Glutamatergic neuron (in vitro differentiated cells): ENCODE measurements at regions not wholly inside any gene's neighbourhood (a gene's known extent, or its start where the extent isn't known, plus 50 kb on each side); places are given as distances from the start of the nearest gene placed in this dataset.

Source experiments
- DNase-seq: peaks from one replicate; pipeline ENCODE4 v3.0.0; 2022
- H3K27ac Mint-ChIP-seq: one replicate; pipeline ENCODE4 v1.8.0; 2020; ENCODE audit warnings: mild to moderate bottlenecking, mixed read lengths, inconsistent platforms; ENCODE audit not compliant: unreplicated experiment
- H3K27me3 Mint-ChIP-seq: one replicate; pipeline ENCODE4 v1.8.0; 2020; ENCODE audit warnings: mild to moderate bottlenecking, moderate library complexity, mixed read lengths, inconsistent platforms; ENCODE audit not compliant: unreplicated experiment
- H3K36me3 Mint-ChIP-seq: one replicate; pipeline ENCODE4 v1.8.0; 2020; ENCODE audit warnings: mild to moderate bottlenecking, mixed read lengths, inconsistent platforms; ENCODE audit not compliant: unreplicated experiment
- H3K4me1 Mint-ChIP-seq: one replicate; pipeline ENCODE4 v1.8.0; 2020; ENCODE audit warnings: mild to moderate bottlenecking, low read depth, mixed read lengths, inconsistent platforms; ENCODE audit not compliant: unreplicated experiment
- H3K4me3 Mint-ChIP-seq: one replicate; pipeline ENCODE4 v1.8.0; 2020; ENCODE audit warnings: mild to moderate bottlenecking, mixed read lengths, inconsistent platforms; ENCODE audit not compliant: unreplicated experiment
- H3K9me3 Mint-ChIP-seq: one replicate; pipeline ENCODE4 v1.8.0; 2020; ENCODE audit warnings: mild to moderate bottlenecking, moderate library complexity, mixed read lengths, inconsistent platforms; ENCODE audit not compliant: unreplicated experiment
- TF ChIP-seq, protein P1 (sequence below): fragments of 200-600 bp; sonication (generic); IDR thresholded peaks from one replicate; pipeline ENCODE4 v1.5.0; 2021; ENCODE audit not compliant: partially characterized antibody, unreplicated experiment

DNA sequence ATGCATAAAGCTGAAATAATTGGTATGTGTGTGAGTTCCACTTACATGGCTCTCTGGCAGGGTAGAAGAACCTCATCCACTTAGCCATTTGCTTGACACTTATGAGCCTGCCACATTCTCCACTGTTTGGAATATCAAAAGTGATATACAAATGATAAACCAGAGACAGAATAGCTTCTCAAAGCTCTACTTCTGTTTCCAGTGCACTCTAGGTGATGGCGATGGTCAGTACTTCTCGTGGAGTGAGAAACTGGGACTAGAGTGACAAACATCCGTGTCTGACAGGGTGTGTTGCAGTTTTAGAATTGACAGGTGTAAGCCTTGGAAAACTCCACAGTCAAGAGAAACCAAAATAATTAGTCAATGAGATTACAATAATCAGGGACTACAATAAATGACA lies 935.8 kb upstream of the TYRP1 start:
- no peaks in the 10 kb centered on the region for H3K27me3 Mint-ChIP-seq
- H3K36me3 Mint-ChIP-seq: no peaks in the 10 kb centered on the region
- no peak for DNase-seq
- no peaks in the 10 kb centered on the region for H3K9me3 Mint-ChIP-seq
- no peak overlapping the region for H3K27ac Mint-ChIP-seq
- TF ChIP-seq, protein P1, sequence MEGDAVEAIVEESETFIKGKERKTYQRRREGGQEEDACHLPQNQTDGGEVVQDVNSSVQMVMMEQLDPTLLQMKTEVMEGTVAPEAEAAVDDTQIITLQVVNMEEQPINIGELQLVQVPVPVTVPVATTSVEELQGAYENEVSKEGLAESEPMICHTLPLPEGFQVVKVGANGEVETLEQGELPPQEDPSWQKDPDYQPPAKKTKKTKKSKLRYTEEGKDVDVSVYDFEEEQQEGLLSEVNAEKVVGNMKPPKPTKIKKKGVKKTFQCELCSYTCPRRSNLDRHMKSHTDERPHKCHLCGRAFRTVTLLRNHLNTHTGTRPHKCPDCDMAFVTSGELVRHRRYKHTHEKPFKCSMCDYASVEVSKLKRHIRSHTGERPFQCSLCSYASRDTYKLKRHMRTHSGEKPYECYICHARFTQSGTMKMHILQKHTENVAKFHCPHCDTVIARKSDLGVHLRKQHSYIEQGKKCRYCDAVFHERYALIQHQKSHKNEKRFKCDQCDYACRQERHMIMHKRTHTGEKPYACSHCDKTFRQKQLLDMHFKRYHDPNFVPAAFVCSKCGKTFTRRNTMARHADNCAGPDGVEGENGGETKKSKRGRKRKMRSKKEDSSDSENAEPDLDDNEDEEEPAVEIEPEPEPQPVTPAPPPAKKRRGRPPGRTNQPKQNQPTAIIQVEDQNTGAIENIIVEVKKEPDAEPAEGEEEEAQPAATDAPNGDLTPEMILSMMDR: no peak
- no peak overlapping the region for H3K4me3 Mint-ChIP-seq
- H3K4me1 Mint-ChIP-seq: no peaks in the 10 kb centered on the region

DNA sequence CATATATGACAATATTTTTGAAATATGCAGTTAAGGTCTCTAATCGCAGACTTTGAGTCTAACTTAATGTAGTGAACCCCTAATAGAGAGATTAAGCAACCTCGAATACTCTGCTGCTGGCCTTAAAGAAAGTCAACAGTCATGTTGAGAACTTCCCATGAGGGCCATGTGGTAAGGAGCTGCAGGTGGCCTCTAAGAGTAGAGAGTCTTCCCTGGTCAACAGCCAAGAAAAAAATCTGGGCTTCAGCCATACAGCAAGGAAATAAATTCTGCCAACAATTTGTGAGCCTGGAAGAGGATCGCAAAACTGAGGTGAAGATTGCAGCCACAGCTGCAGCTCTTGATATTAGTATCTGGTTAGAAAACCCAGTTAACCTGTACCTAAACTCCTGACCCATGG lies 935.2 kb upstream of the TYRP1 start:
- DNase-seq: no peak
- no peak overlapping the region for H3K4me3 Mint-ChIP-seq

GRCh38 chr9:11779971-11780370 lies 913.2 kb upstream of the TYRP1 start:
- H3K4me3 Mint-ChIP-seq: no peak overlapping the region
- no peaks in the 10 kb centered on the region for H3K4me1 Mint-ChIP-seq
- no peak for DNase-seq
- H3K27me3 Mint-ChIP-seq: no peaks in the 10 kb centered on the region
- TF ChIP-seq, protein P1: no peak
- no peaks in the 10 kb centered on the region for H3K36me3 Mint-ChIP-seq
- H3K27ac Mint-ChIP-seq: no peak overlapping the region
- no peaks in the 10 kb centered on the region for H3K9me3 Mint-ChIP-seq

More for the DNA sequence above, 935.2 kb upstream of the TYRP1 start:
- no peak overlapping the region for H3K27ac Mint-ChIP-seq
- no peaks in the 10 kb centered on the region for H3K9me3 Mint-ChIP-seq
- no peaks in the 10 kb centered on the region for H3K4me1 Mint-ChIP-seq
- TF ChIP-seq, protein P1: no peak
- H3K36me3 Mint-ChIP-seq: no peaks in the 10 kb centered on the region
- no peaks in the 10 kb centered on the region for H3K27me3 Mint-ChIP-seq

DNA sequence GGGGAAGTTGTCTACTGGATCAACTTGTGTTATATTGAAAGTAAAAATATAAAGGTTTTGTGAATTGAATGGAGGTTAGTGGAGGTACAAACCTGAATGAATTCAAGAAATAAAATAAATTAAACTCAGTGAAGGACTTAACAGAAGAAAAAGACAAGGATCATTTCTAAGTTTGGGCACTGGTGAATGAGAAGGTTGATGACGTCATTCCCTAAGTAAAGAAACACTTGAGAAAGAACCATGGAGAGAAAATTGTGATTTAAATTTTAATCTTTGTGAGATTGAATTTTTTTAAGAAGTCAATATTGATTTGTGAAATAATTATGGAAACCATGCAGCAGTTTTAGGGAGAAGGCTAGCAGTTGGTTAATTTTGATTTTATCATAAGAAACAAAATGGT lies 900.3 kb upstream of the TYRP1 start:
- TF ChIP-seq, protein P1: no peak
- no peaks in the 10 kb centered on the region for H3K9me3 Mint-ChIP-seq
- H3K27me3 Mint-ChIP-seq: no peaks in the 10 kb centered on the region
- no peak overlapping the region for H3K27ac Mint-ChIP-seq
- no peak overlapping the region for H3K4me3 Mint-ChIP-seq
- no peak for DNase-seq
- H3K4me1 Mint-ChIP-seq: peaks cover under 1% of the 10 kb centered on the region
- no peaks in the 10 kb centered on the region for H3K36me3 Mint-ChIP-seq

DNA sequence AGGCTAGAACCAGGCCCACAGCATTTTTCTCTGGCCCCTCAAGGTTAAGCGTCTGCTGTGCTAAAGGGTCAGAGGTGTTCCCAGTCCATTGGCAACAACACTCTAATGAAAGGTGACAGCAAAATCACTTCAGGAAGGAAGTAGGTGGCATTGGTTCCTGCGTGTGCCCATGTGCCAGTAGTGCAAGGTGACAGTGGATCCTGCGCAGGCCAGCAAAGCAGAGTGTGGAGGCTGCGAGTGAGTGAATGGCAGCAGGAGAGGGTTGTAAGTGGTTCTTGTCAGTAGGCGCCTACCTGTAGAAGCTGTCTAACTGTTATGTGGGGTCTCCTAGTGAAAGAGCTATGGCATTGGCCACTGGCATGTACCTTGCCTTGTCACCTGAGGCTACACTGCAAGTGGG lies 898.2 kb upstream of the TYRP1 start:
- Mint-ChIP-seq H3K27ac (no peak overlapping the region), H3K4me3 (no peak overlapping the region), H3K9me3 (no peaks in the 10 kb centered on the region), H3K4me1 (no peaks in the 10 kb centered on the region), H3K36me3 (no peaks in the 10 kb centered on the region), H3K27me3 (no peaks in the 10 kb centered on the region)
- TF ChIP-seq, protein P1: no peak
- DNase-seq: no peak
